ENCODE measurements at regions not wholly inside any gene's neighbourhood (a gene's known extent, or its start where the extent isn't known, plus 50 kb on each side); places are given as distances from the start of the nearest gene placed in this dataset.

DNA sequence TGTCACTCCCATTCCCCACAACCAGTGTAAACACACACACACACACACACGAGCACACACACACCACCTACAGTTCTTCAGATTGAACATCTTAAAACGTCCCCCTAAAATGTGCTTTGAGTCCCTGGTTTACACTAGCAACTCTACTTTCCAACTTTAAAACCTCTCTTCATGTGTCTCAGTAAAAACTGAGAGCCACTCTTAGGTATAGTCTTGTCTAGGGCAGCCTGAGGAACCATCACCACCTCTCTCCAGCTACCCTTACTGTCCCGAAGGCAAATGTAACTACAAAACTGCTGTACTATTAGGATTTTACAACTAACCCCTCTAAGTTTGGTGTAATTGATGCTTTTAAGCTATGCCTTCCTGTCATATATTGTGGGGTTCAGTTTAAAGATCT, 1501.6 kb upstream of the MIR17HG start:
- ATAC-seq, result no peak

GRCh38 chr13:89846926-89847585, 1500.4 kb upstream of the MIR17HG start:
- ATAC-seq, result no peak
- no peak for DNase-seq (ENCODE audit: low spot score)

More for the DNA sequence above, 1501.6 kb upstream of the MIR17HG start:
- DNase-seq (ENCODE audit: low spot score), result no peak

DNA sequence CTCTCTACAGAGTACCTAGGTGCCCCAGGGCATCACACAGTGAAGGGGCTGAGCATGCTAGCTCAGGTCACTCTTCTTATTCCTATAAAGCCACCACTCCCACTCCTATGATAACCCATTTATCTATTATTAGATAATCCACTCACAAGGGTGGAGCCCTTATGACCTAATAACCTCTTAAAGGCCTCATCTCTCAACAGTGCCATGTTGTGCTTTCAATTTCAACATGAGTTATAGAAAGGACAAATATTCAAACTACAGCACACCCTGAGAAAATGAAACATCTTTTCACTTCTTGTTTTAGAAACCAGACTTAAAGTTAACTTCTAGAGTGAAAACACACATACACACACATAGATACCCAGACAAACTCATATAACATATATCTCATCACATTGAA, 1494.9 kb upstream of the MIR17HG start:
- DNase-seq (ENCODE audit: low spot score) (no peak), ATAC-seq (no peak)

DNA sequence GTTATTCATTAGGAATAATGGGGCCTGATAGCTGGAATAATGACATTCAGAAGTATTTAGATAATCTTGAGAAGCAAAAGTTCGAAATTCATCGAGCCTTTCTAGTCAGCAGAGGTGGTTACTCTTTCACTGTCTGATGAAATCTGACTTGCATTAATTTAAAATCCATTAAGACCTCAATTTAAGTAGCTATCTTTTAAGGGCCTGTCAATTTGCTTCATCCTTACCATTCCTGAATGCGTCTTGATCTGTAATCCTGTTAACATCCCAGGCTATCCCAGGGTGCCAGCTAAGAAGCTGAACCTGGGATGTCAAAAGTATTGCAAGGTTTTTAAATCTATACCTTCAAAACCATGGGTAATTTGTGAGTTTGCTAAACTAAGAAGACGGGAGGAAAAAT, 1491.0 kb upstream of the MIR17HG start:
- ATAC-seq (no peak), DNase-seq (ENCODE audit: low spot score) (no peak)

GRCh38 chr13:89857502-89857901, 1490.0 kb upstream of the MIR17HG start:
- ATAC-seq (no peak), DNase-seq (ENCODE audit: low spot score) (no peak)

- DNase-seq (ENCODE audit: low spot score), result no peak
These were observed 1485.3 kb upstream of the MIR17HG start for GRCh38 chr13:89862011-89862690.

DNA sequence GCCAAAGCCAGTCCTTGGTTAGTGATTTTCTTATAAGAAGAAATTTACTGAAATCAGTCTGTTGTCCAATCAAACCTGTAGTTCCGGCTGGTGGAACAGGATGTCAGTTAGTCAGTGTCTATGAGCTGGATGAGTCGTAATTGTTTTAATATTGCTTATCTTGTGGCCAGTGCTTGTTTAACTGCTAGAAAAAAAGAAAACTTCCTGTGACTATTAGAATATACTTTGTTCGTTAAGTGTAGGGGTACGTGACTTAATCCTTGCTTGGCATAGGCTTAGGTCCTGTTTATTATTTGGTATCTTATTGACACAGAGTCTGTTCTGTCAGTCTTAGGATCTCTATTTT, 1484.8 kb upstream of the MIR17HG start:
- DNase-seq (ENCODE audit: low spot score), result no peak
- no peak for ATAC-seq

More at GRCh38 chr13:89862011-89862690, 1485.3 kb upstream of the MIR17HG start:
- no peak for ATAC-seq

DNA sequence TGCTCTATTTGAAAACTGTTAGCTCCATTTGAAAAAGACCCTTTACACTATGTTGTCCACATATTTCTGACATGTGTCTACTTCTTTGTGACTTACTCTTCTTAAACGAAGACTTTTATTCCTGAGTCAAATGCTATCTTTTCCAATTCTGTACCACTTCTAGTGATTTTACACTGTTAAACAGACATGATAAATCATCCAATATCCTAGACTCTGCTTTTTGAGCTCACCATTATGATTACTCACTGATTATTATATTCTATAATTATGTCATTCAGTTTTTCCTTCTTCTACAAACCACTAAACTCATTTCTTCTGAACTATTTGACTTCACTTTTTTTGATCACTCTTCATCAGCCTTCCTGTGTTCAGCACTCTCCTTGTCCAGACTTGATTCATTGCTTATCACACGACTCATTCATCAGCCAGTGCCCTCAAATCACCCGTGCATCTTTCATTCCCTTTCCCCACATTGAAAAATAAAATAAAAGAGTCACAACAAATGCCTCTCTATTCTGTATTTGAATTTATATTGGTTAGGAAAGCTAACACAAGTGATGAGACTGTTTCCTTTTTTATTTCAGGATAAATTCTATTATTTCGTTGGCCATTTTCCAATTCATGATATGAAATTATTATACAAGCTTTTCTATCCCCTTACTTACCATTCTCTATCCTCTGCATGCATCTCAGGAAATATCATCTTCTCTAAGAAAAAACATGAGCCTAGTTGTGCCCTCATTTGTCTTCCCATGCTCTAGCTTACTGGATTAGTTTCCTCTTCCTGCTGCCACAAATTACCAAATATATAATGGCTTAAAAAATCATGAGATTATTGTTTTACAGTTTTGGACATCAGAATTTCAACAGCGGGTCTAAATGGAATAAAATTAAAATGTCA, 1482.1 kb upstream of the MIR17HG start:
- DNase-seq (ENCODE audit: low spot score) (no peak), ATAC-seq (no peak)

DNA sequence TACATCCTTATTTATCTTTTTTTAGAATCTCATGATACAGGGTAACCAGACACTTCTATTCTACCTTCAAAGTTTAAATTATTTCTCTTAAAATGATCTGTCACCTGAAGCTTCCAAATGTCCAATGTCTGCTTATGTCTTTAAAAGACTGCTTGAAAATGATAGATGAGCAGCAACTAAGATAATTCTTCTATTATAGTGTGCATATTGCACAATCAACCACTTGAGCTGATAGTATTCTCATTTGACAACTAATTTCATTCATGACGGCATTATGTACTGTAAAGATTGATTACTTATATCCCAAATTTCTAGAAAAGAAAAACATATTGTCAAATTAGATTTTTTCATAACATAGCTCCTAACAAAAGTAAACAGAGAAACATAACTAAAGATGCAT, 1478.2 kb upstream of the MIR17HG start:
- ATAC-seq (no peak), DNase-seq (ENCODE audit: low spot score) (no peak)

- no peak for DNase-seq (ENCODE audit: low spot score)
These were observed 1468.6 kb upstream of the MIR17HG start for GRCh38 chr13:89878904-89879303.

DNA sequence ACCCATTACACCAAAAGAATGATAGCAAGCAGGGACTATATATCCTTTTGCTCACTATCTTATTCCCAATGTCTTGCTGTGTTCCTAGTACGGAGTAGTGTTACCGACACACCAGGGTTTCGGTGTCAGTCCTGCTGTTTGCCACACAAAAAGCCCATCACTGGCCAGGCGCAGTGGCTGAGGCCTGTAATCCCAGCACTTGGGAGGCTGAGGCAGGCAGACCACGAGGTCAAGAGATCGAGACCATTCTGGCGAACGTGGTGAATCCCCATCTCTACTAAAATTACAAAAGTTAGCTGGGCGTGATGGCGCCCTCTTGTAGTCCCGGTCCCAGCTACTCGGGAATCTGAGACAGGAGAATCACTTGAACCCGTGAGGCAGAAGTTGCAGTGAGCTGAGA, 1467.3 kb upstream of the MIR17HG start:
- DNase-seq (ENCODE audit: low spot score), result no peak
- no peak for ATAC-seq

More at GRCh38 chr13:89878904-89879303, 1468.6 kb upstream of the MIR17HG start:
- no peak for ATAC-seq

GRCh38 chr13:89883893-89884448, 1463.5 kb upstream of the MIR17HG start:
- no peak for DNase-seq (ENCODE audit: low spot score)

DNA sequence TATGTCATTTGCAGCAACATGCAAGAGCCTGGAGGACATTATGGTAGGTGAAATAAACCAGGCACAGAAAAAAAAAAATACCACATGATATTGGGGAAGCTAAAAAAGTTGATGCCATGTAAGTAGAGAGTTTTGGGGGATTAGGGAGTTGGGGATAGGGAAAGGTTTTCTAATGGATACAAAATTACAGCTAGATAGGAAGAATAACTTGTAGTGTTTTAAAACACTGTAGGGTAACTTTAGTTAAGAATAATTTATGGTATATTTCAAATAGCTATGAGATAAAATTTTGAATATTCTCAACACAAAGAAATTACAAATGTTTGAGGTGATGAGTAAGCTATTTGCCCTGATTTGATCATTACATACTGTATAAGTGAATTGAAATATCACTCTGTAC, 1456.7 kb upstream of the MIR17HG start:
- no peak for DNase-seq (ENCODE audit: low spot score)
- ATAC-seq, result no peak

More at GRCh38 chr13:89883893-89884448, 1463.5 kb upstream of the MIR17HG start:
- no peak for ATAC-seq

DNA sequence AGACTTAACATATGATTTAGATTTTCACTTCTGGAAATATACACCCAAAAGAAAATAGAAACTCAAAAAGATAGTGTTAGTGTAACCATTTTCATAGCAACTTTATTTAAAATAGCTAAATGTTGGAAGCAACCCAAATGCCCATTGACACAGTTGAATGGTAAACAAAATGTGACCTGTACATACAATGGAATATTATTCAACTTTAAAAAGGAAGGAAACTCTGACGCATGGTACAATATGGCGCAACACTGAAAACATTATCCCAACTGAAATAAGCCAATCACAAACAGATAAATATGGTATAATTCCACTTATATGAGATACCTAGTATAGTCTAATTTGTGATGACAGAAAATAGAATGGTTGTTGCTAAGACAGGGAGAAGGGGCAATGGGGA, 1456.1 kb upstream of the MIR17HG start:
- DNase-seq (ENCODE audit: low spot score) (no peak), ATAC-seq (no peak)

- no peak for ATAC-seq
These were observed 1449.8 kb upstream of the MIR17HG start for GRCh38 chr13:89897681-89898080.

GRCh38 chr13:89899302-89900103, 1448.0 kb upstream of the MIR17HG start:
- ATAC-seq, result no peak
- DNase-seq (ENCODE audit: low spot score), result no peak

More at GRCh38 chr13:89897681-89898080, 1449.8 kb upstream of the MIR17HG start:
- no peak for DNase-seq (ENCODE audit: low spot score)

DNA sequence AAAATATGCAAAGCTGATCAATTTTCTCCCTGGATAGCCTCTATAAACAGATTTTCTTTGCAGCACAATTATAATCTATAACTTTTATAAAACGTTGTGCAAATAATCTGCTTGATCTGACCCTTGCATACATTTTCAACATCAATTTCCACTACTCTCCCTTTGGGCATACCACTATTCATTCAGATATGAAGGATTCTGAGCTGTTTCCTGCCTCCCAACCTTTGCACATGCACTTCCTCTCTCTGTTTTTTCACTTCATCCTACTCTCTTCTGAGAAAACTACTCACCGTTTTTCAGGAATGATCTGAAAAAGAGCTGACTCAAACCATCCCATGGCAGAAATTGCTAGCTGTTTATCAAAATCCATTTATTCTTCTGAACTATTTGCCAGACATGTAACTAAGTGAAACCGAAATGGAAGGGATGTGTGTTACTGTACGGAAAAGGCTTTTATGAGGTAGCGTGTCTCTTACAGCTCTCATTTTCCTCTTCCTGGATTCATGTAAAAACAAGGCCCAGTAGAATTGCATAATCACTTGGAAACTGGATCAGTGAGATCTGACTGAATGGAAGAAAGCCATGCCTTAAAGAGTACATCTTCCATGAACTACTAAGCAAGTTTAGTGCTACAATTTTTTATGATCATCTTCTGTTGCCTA, 1447.3 kb upstream of the MIR17HG start:
- DNase-seq (ENCODE audit: low spot score) (no peak), ATAC-seq (no peak)

GRCh38 chr13:89902223-89902622, 1445.3 kb upstream of the MIR17HG start:
- no peak for DNase-seq (ENCODE audit: low spot score)
- ATAC-seq, result no peak

- ATAC-seq (no peak), DNase-seq (ENCODE audit: low spot score) (no peak)
These were observed 1444.4 kb upstream of the MIR17HG start for GRCh38 chr13:89903115-89903514.

DNA sequence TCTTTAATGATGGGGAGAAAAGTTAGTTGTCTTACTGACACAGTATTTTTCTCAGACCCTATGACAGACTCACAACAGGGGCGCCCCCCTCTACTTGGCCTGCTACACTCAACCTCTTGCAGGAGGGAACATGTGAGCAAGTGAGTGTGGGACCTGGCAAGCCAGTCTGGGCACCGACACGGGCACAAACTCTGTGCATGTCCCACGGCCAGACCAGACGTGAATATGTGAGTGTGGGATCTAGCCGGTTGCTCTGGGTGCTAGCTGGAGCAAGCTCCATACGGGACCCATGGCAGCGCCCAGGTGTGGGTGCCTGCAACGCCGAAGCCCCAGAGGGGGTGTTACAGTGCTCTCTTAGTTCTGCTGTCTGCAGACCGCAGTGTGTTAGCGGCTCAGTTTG, 1437.3 kb upstream of the MIR17HG start:
- ATAC-seq (no peak), DNase-seq (ENCODE audit: low spot score) (no peak)

Measured in left lobe of liver (tissue), 2 donors.